SK-N-MC (cell line): ENCODE measurements at regions not wholly inside any gene's neighbourhood (a gene's known extent, or its start where the extent isn't known, plus 50 kb on each side); places are given as distances from the start of the nearest gene placed in this dataset.

Experiments
- DNase-seq: peaks from one replicate; pipeline ENCODE4 v3.0.0-alpha.2; 2011; ENCODE audit warnings: low read depth, low spot score
- H3K27ac ChIP-seq: fragments of 200-600 bp; sonication (generic); 2 replicates; pipeline ENCODE4 v1.5.1; 2016; ENCODE audit warnings: mixed run types
- H3K36me3 ChIP-seq: fragments of 200-600 bp; sonication (generic); 2 replicates; pipeline ENCODE4 v1.6.1; 2017; ENCODE audit warnings: antibody characterized with exemption, low read length, mixed read lengths; ENCODE audit not compliant: insufficient read depth
- H3K4me3 ChIP-seq: fragments of 200-600 bp; sonication (generic); 2 replicates; pipeline ENCODE4 v1.5.1; 2016
- H3K9ac ChIP-seq: fragments of 200-600 bp; sonication (generic); 2 replicates; pipeline ENCODE4 v1.8.0; 2017; ENCODE audit warnings: mixed run types, mixed read lengths; ENCODE audit not compliant: insufficient read length
- H3K9me3 ChIP-seq: fragments of 200-600 bp; sonication (generic); 2 replicates; pipeline ENCODE4 v1.6.1; 2017; ENCODE audit warnings: low read depth, mild to moderate bottlenecking, antibody characterized with exemption, low read length, moderate library complexity, mixed read lengths
- EZH2 ChIP-seq: fragments of 200-600 bp; sonication (generic); IDR thresholded peaks from one replicate; pipeline ENCODE4 v1.6.1; 2017; ENCODE audit warnings: antibody characterized with exemption
- FOXP2 ChIP-seq: optimal IDR thresholded peaks from 2 replicates; pipeline ENCODE3; 2011; ENCODE audit warnings: mild to moderate bottlenecking, moderate library complexity; ENCODE audit not compliant: insufficient read depth; ENCODE audit errors: extremely low read length, control extremely low read depth
- POLR2AphosphoS5 ChIP-seq: IDR thresholded peaks from 2 replicates; pipeline ENCODE4 v1.6.1; 2012; ENCODE audit warnings: mild to moderate bottlenecking, low read depth, low read length, borderline replicate concordance

DNA sequence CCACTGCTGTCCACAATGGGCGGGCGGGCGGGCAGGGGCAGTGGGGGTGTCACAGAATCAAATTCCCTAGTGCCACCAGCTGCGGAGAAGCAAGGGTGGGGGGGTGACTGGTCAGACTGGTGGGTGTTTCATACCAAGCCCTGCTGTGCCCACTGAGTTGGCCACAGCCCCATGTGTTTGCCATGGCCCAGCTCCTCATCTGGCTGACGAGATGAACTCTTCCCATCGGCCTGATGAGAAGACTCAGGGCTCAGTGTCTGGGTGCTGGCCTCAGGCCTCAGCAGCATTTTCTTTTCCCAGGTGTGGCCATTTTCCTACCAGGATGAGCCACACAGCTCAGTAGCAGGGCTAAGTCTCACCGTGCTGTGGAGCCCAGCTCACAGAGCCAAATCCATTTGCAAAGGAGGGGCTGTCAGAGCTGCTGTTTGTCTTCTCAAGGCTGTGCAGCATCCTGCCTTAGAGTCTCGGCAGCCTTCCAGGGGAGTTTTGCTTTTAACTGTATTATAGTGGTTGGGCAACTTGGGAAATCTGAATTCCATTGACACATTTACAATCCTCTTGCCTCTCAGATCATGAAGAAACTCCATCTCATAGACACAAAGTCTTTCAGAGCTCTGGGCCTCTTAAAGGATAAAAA is 176.8 kb downstream of the ABHD5 start:
- no peaks in the 10 kb centered on the region for H3K36me3 ChIP-seq
- no peak for TF ChIP-seq FOXP2
- TF ChIP-seq POLR2AphosphoS5, result no peak
- no peak for TF ChIP-seq EZH2
- no peak for DNase-seq
- H3K9me3 ChIP-seq, result no peaks in the 10 kb centered on the region
- no peak overlapping the region for H3K9ac ChIP-seq
- H3K27ac ChIP-seq, result no peak overlapping the region
- no peak overlapping the region for H3K4me3 ChIP-seq

DNA sequence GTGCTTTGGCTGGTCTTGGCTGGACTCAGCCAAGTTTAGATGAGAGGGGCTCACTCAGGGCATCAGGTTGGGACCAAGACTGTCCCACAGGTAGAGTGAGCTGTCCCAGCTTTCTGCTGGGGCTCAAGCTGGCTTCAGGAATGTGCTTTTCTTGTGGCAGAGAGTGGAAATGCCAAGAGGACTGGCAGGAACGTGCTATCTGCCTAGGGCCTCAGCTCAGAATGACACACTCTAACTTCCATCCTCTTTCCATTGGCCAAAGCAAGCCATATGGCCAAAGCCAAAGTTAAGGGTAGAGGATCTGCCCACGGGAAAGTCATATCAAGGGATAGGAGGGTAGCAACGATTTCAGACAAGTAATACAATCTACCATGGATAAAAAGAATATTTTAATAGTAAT is 178.8 kb downstream of the ABHD5 start:
- DNase-seq, result no peak
- no peak for TF ChIP-seq FOXP2
- Histone ChIP-seq H3K36me3 (no peaks in the 10 kb centered on the region), H3K4me3 (no peak overlapping the region), H3K27ac (no peak overlapping the region), H3K9ac (no peak overlapping the region), H3K9me3 (no peaks in the 10 kb centered on the region)

DNA sequence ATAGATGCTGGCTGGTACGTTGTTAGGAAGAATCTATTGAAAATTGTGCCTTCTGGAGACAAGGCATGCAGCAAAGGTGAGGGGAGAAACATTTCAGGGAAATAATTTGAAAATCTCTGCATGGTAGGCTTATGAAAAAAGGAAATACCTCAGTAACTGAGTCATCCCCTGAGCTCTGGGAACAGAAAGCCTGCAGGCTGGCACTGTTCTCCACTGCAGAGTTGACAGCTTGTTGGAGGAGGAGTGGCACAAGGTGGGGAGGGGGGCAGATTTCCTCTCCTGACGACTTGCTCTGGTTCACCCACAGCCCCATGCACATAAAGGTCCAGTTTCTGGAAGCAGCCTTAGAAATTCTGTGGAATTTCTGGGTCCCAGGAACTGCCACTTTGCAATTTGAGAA is 179.4 kb downstream of the ABHD5 start:
- no peak for DNase-seq
- H3K36me3 ChIP-seq, result no peaks in the 10 kb centered on the region
- no peaks in the 10 kb centered on the region for H3K9me3 ChIP-seq
- no peak overlapping the region for H3K27ac ChIP-seq
- no peak for TF ChIP-seq FOXP2
- TF ChIP-seq POLR2AphosphoS5, result no peak
- no peak for TF ChIP-seq EZH2
- no peak overlapping the region for H3K4me3 ChIP-seq
- no peak overlapping the region for H3K9ac ChIP-seq

DNA sequence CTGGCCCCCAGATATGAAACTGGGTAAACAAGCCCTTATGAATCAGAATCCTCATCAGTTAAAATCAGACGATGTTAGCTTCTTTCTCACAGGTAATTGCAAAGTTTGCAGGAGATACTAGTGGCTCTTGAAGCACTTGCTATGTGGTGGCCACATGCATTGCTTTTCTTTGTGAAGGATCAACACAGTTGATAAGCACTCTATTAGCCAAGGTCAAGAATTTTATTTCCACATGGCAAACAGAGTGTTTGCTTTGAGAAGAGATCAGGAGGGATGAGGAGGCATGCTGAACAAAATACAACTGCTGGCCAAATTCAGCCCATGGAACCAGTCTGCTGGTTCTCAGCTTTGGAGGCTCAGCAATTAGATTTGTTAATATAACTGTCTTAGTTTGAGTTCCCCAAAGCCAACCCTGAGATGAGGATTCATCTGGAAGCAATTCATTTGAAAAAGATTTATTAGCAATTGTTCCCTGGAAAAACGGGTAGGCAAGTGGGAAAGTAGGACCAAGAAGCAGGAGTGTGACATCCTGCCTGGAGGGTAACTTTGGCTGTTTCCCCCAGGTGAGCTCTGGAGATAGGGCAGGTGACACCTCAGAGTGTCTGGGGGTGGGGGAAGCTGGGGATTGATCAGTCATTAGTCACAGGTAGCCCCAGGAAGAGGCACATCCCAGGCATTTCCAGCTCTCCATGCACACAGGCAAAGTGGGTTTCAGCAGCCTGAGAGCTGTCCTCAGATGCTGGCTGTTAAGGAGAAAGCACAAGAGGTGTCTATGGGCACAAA is 180.3 kb downstream of the ABHD5 start:
- H3K27ac ChIP-seq, result no peak overlapping the region
- no peak overlapping the region for H3K4me3 ChIP-seq
- DNase-seq, result no peak
- H3K36me3 ChIP-seq, result no peaks in the 10 kb centered on the region
- no peak for TF ChIP-seq POLR2AphosphoS5
- TF ChIP-seq EZH2, result no peak
- TF ChIP-seq FOXP2, result no peak
- H3K9ac ChIP-seq, result no peak overlapping the region
- no peaks in the 10 kb centered on the region for H3K9me3 ChIP-seq

DNA sequence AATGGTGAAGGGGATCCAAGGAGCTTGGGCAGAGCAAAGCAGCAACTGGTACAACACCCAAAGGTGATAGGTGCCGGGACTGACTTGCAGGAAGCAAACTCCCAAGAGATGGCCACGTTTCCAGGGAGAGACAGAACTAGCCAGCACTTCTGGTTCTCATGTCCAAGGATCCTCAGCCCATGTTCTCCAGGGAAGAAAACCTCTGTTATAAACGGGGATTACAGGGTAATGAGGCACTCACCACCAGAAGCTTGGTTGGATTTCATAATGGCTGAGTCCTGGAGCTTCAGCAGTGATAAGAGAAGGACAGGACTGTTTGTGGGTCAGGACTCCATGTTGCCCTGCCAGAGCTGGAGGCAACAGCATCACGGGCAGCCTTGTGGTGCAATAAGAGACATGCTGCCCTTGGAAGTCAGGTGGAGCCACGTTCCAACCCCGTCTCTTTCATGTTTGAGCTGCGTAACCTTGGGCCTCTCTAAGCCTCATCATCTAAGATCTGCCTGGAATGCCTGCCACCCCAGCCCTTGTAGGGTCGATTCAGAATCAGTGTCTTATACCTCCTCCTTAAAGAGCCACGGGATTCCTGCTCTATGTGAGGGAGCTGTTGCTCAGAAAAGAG is 181.0 kb downstream of the ABHD5 start:
- H3K36me3 ChIP-seq, result no peaks in the 10 kb centered on the region
- no peak for TF ChIP-seq EZH2
- no peak for TF ChIP-seq POLR2AphosphoS5
- no peak for TF ChIP-seq FOXP2
- no peaks in the 10 kb centered on the region for H3K9me3 ChIP-seq
- H3K9ac ChIP-seq, result no peak overlapping the region
- no peak overlapping the region for H3K27ac ChIP-seq
- DNase-seq, result no peak
- no peak overlapping the region for H3K4me3 ChIP-seq

DNA sequence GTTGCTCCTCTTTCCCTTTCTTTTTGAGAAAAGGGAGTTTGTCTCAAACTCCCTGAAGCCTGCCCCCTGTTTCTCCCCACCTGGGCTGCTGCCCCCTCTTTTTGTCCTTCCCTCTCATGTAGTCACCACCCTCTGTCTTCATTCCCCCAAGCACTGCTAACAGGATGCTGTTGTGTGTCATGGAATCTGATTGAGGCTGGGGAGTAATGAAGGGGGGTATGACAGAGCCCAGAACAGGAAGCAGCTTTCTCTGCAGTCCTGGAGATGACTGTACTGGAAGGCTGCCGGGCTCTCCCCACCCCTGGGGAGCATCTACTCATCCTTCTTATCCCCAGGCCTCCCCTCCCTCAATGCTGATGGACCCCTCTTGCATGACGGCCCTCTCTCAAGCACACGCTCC is 181.6 kb downstream of the ABHD5 start:
- no peak for DNase-seq
- TF ChIP-seq EZH2 (no peak), POLR2AphosphoS5 (no peak), FOXP2 (no peak)
- no peaks in the 10 kb centered on the region for H3K9me3 ChIP-seq
- no peak overlapping the region for H3K4me3 ChIP-seq
- no peak overlapping the region for H3K9ac ChIP-seq
- H3K36me3 ChIP-seq, result no peaks in the 10 kb centered on the region
- H3K27ac ChIP-seq, result no peak overlapping the region

DNA sequence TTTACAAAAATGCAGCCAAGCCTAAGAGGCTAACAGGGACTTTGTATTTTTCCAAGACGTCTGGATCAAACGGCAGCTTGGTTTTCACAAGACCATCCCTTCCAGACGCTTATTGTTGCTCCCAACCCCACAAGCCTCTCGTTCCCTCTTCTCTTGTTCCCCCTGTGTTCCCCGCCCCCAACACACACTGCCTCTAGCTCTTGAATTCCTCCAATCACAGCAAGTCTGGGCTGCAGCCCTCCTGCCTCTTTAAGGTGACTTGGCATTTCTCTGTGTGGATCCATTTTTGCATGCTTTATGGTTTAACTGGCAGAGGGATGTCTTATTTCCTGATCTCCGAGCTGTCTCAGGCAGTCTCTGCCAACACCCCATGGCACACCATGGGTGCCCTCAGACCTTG is 182.2 kb downstream of the ABHD5 start:
- no peaks in the 10 kb centered on the region for H3K9me3 ChIP-seq
- H3K27ac ChIP-seq, result no peak overlapping the region
- no peak overlapping the region for H3K9ac ChIP-seq
- no peak for DNase-seq
- no peak for TF ChIP-seq FOXP2
- no peak for TF ChIP-seq POLR2AphosphoS5
- TF ChIP-seq EZH2, result no peak
- H3K36me3 ChIP-seq, result no peaks in the 10 kb centered on the region
- H3K4me3 ChIP-seq, result no peak overlapping the region

DNA sequence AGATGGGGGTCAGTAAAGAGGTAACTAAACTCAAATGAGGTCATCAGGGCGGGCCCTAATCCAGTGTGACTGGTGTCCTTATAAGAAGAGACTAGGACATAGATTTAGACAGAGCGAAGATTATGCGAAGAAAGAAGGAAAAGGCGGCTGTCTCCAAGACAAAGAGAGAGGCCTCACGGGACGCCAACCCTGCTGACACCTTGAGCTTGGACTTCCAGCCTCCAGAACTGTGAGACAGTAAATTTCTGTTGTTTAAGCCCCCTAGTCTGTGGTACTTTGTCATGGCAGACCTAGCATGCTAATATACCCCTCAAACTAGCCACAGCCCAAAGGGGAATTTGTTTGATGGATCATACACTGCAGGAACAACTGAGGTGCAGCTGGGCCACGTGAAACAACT is 183.0 kb downstream of the ABHD5 start:
- no peak overlapping the region for H3K4me3 ChIP-seq
- DNase-seq, result no peak
- TF ChIP-seq POLR2AphosphoS5, result no peak
- TF ChIP-seq FOXP2, result no peak
- TF ChIP-seq EZH2, result no peak
- H3K9me3 ChIP-seq, result no peaks in the 10 kb centered on the region
- H3K9ac ChIP-seq, result no peak overlapping the region
- no peaks in the 10 kb centered on the region for H3K36me3 ChIP-seq
- H3K27ac ChIP-seq, result no peak overlapping the region
